H9 (cell line): ENCODE measurements at regions not wholly inside any gene's neighbourhood (a gene's known extent, or its start where the extent isn't known, plus 50 kb on each side); places are given as distances from the start of the nearest gene placed in this dataset.

ENCODE experiments used
- DNase-seq: peaks from one replicate; pipeline ENCODE4 v3.0.0-alpha.2; 2017
- H2AFZ ChIP-seq: one replicate; pipeline ENCODE4 v1.6.1; 2013; ENCODE audit warnings: mild to moderate bottlenecking, low read length, control low read depth, moderate library complexity
- H2AK5ac ChIP-seq: 2 replicates; pipeline ENCODE4 v1.6.1; 2013; ENCODE audit warnings: low read length, control low read depth, mixed read lengths; ENCODE audit not compliant: insufficient read length
- H2BK120ac ChIP-seq: one replicate; pipeline ENCODE4 v1.6.1; 2013; ENCODE audit warnings: low read depth, mild to moderate bottlenecking, low read length, control low read depth, inconsistent platforms; ENCODE audit not compliant: poor library complexity, severe bottlenecking
- H2BK12ac ChIP-seq: 2 replicates; pipeline ENCODE4 v1.6.1; 2013; ENCODE audit warnings: low read length, control low read depth, mixed read lengths, low read depth; ENCODE audit not compliant: insufficient read length
- H2BK15ac ChIP-seq: 2 replicates; pipeline ENCODE4 v1.6.1; 2013; ENCODE audit warnings: low read depth, low read length, control low read depth
- H2BK20ac ChIP-seq: one replicate; pipeline ENCODE4 v1.6.1; 2013; ENCODE audit warnings: low read depth, mild to moderate bottlenecking, low read length, control low read depth, inconsistent platforms; ENCODE audit not compliant: poor library complexity, severe bottlenecking
- H2BK5ac ChIP-seq: 2 replicates; pipeline ENCODE4 v1.6.1; 2013; ENCODE audit warnings: low read length, control low read depth, mixed read lengths; ENCODE audit not compliant: insufficient read length
- H3K14ac ChIP-seq: 2 replicates; pipeline ENCODE4 v1.6.1; 2013; ENCODE audit warnings: low read length, control low read depth; ENCODE audit not compliant: insufficient read depth
- H3K18ac ChIP-seq: 2 replicates; pipeline ENCODE4 v1.6.1; 2013; ENCODE audit warnings: low read depth, mild to moderate bottlenecking, mixed read lengths, low read length, control low read depth; ENCODE audit not compliant: insufficient read length
- H3K23ac ChIP-seq: 2 replicates; pipeline ENCODE4 v1.6.1; 2013; ENCODE audit warnings: low read length, control low read depth, mixed read lengths, low read depth; ENCODE audit not compliant: insufficient read length
- H3K23me2 ChIP-seq: 2 replicates; pipeline ENCODE4 v1.6.1; 2013; ENCODE audit warnings: low read depth, mild to moderate bottlenecking, mixed read lengths, low read length, control low read depth; ENCODE audit not compliant: insufficient read length, poor library complexity, severe bottlenecking
- H3K27ac ChIP-seq: 2 replicates; pipeline ENCODE4 v1.5.1; 2013; ENCODE audit warnings: low read length, control low read depth, mixed read lengths, low read depth; ENCODE audit not compliant: insufficient read length
- H3K27me3 ChIP-seq: 2 replicates; pipeline ENCODE4 v1.6.1; 2013; ENCODE audit warnings: low read length, control low read depth, inconsistent platforms; ENCODE audit not compliant: insufficient read depth
- H3K4ac ChIP-seq: 2 replicates; pipeline ENCODE4 v1.6.1; 2013; ENCODE audit warnings: low read depth, mild to moderate bottlenecking, control low read depth, inconsistent platforms, low read length, moderate library complexity
- H3K4me1 ChIP-seq: 2 replicates; pipeline ENCODE4 v1.6.1; 2013; ENCODE audit warnings: low read length, control low read depth, inconsistent platforms; ENCODE audit not compliant: insufficient read depth
- H3K4me2 ChIP-seq: 2 replicates; pipeline ENCODE4 v1.6.1; 2013; ENCODE audit warnings: low read length, control low read depth, mixed read lengths; ENCODE audit not compliant: insufficient read length, insufficient read depth
- H3K56ac ChIP-seq: 2 replicates; pipeline ENCODE4 v1.6.1; 2013; ENCODE audit warnings: low read depth, mild to moderate bottlenecking, mixed read lengths, low read length, control low read depth; ENCODE audit not compliant: insufficient read length
- H3K79me1 ChIP-seq: 2 replicates; pipeline ENCODE4 v1.6.1; 2013; ENCODE audit warnings: low read depth, mild to moderate bottlenecking, moderate library complexity, low read length, control low read depth, inconsistent platforms; ENCODE audit not compliant: insufficient read depth, poor library complexity, severe bottlenecking
- H3K79me2 ChIP-seq: 2 replicates; pipeline ENCODE4 v1.6.1; 2013; ENCODE audit warnings: low read length, control low read depth, inconsistent platforms; ENCODE audit not compliant: insufficient read depth
- H3K9ac ChIP-seq: 2 replicates; pipeline ENCODE4 v1.6.1; 2013; ENCODE audit warnings: low read length, control low read depth, mixed read lengths; ENCODE audit not compliant: insufficient read length; ENCODE audit errors: extremely low read depth
- H3K9me3 ChIP-seq: one replicate; pipeline ENCODE4 v1.6.1; 2013; ENCODE audit warnings: low read depth, low read length, inconsistent platforms; ENCODE audit not compliant: control insufficient read depth
- H3T11ph ChIP-seq: one replicate; pipeline ENCODE4 v1.6.1; 2013; ENCODE audit warnings: mild to moderate bottlenecking, low read length, control low read depth, inconsistent platforms
- H4K20me1 ChIP-seq: one replicate; pipeline ENCODE4 v1.6.1; 2013; ENCODE audit not compliant: control insufficient read depth, insufficient read length, insufficient read depth
- H4K5ac ChIP-seq: 2 replicates; pipeline ENCODE4 v1.6.1; 2013; ENCODE audit warnings: low read depth, mild to moderate bottlenecking, mixed read lengths, low read length, control low read depth; ENCODE audit not compliant: insufficient read length
- H4K8ac ChIP-seq: replicated peaks from 2 replicates; pipeline ENCODE4 v1.6.1; 2013; ENCODE audit warnings: low read length, control low read depth, mixed read lengths, low read depth; ENCODE audit not compliant: insufficient read length
- H4K91ac ChIP-seq: 2 replicates; pipeline ENCODE4 v1.6.1; 2013; ENCODE audit warnings: low read depth, mild to moderate bottlenecking, moderate library complexity, mixed read lengths, low read length, control low read depth; ENCODE audit not compliant: insufficient read length
- H3K27ac Mint-ChIP-seq, 3 experiments: 2 replicates in 2 of 3; 3 replicates in 1 of 3; pipeline ENCODE4 v1.8.0; 2020 to 2021; ENCODE audit warnings: mixed read lengths in 3 of 3, mild to moderate bottlenecking in 1 of 3, moderate library complexity in 1 of 3
- H3K27me3 Mint-ChIP-seq: 2 replicates; pipeline ENCODE4 v1.8.0; 2021; ENCODE audit warnings: low read depth, mild to moderate bottlenecking, moderate library complexity, mixed read lengths
- H3K36me3 Mint-ChIP-seq, 3 experiments: 2 replicates in 2 of 3; 3 replicates in 1 of 3; pipeline ENCODE4 v1.8.0; 2020 to 2021; ENCODE audit warnings: low read depth in 3 of 3, mixed read lengths in 3 of 3; ENCODE audit not compliant: insufficient read depth in 1 of 3
- H3K4me1 Mint-ChIP-seq, 2 experiments: 2 replicates each; pipeline ENCODE4 v1.8.0; 2020; ENCODE audit warnings: mixed read lengths in 2 of 2
- H3K4me3 Mint-ChIP-seq, 2 experiments: 2 replicates in 1 of 2; 3 replicates in 1 of 2; pipeline ENCODE4 v1.8.0; 2020 to 2021; ENCODE audit warnings: mild to moderate bottlenecking in 2 of 2, mixed read lengths in 2 of 2, moderate library complexity in 1 of 2
- H3K9me3 Mint-ChIP-seq, 2 experiments: 2 replicates in 1 of 2; 3 replicates in 1 of 2; pipeline ENCODE4 v1.8.0; 2020; ENCODE audit warnings: mild to moderate bottlenecking in 2 of 2, mixed read lengths in 2 of 2, moderate library complexity in 1 of 2
- CTCF ChIP-seq: fragments of 200-600 bp; sonication (generic); conservative IDR thresholded peaks from 3 replicates; pipeline ENCODE4 v1.8.0; 2021; ENCODE audit warnings: antibody characterized with exemption, mild to moderate bottlenecking
- WGBS: extraction: QIAGEN DNeasy Blood & Tissue Kit; methylation state at CpG from one replicate; pipeline ENCODE4 v1.1.7; 2013; ENCODE audit warnings: missing lambda C conversion rate, low lambda C conversion rate, mixed read lengths; ENCODE audit not compliant: insufficient read length; ENCODE audit errors: extremely low coverage; 5-methylcytosine and 5-hydroxymethylcytosine counted together

GRCh38 chr6:112938650-112939049, 591.5 kb downstream of the RFPL4B start:
- no peak overlapping the region for H2AFZ ChIP-seq
- H3K18ac ChIP-seq, result no peak overlapping the region
- H3K23me2 ChIP-seq, result no peaks in the 10 kb centered on the region
- no peak overlapping the region for H2BK15ac ChIP-seq
- H3K9ac ChIP-seq, result no peak overlapping the region
- H3K27ac ChIP-seq, result no peak overlapping the region
- Mint-ChIP-seq H3K4me3 (no peak overlapping the region), H3K9me3 (no peaks in the 10 kb centered on the region), H3K4me1 (peaks cover 0 to 3% of the 10 kb centered on the region in 2 experiments; a peak in 1 of 4 replicates), H3K27me3 (no peaks in the 10 kb centered on the region), H3K36me3 (no peaks in the 10 kb centered on the region), H3K27ac (no peak overlapping the region)
- WGBS, result no CpG with 5 or more reads among the region's 2 CpGs
- H3K9me3 ChIP-seq, result no peaks in the 10 kb centered on the region
- no peak overlapping the region for H4K91ac ChIP-seq
- no peak for DNase-seq
- no peaks in the 10 kb centered on the region for H3K79me2 ChIP-seq
- no peak overlapping the region for H2BK12ac ChIP-seq
- no peak overlapping the region for H3K14ac ChIP-seq
- H3K27me3 ChIP-seq, result no peaks in the 10 kb centered on the region
- no peak overlapping the region for H3K4me2 ChIP-seq
- no peaks in the 10 kb centered on the region for H4K20me1 ChIP-seq
- H3K56ac ChIP-seq, result no peak overlapping the region
- TF ChIP-seq CTCF, result no peak
- H3T11ph ChIP-seq, result no peak overlapping the region
- no peaks in the 10 kb centered on the region; the same call in 1 of the 2 replicates for H3K4me1 ChIP-seq
- no peak overlapping the region for H2AK5ac ChIP-seq
- no peak overlapping the region for H4K5ac ChIP-seq
- no peaks in the 10 kb centered on the region for H3K79me1 ChIP-seq
- no peak overlapping the region for H2BK5ac ChIP-seq
- H4K8ac ChIP-seq, result no peak overlapping the region
- no peak overlapping the region for H3K23ac ChIP-seq
- H3K4ac ChIP-seq, result no peak overlapping the region
- H2BK20ac ChIP-seq, result no peak overlapping the region
- no peak overlapping the region for H2BK120ac ChIP-seq
